Uterus (tissue), 2 donors: ENCODE measurements at regions not wholly inside any gene's neighbourhood (a gene's known extent, or its start where the extent isn't known, plus 50 kb on each side); places are given as distances from the start of the nearest gene placed in this dataset.

ENCODE experiments used
- POLR2A ChIP-seq, 2 donors: fragments of 450-650 bp; IDR thresholded peaks; one replicate each; pipeline ENCODE4 v1.6.1; 2016; ENCODE audit warnings: antibody characterized with exemption in 2 of 2, mild to moderate bottlenecking in 1 of 2, moderate library complexity in 1 of 2
- TF ChIP-seq, protein P1 (sequence below), 4 experiments: fragments of 200-600 bp in 2 of 4; fragments of 450-650 bp in 2 of 4; sonication (generic) in 2 of 4; IDR thresholded peaks; one replicate each; pipeline ENCODE4 v1.5.1; 2016 to 2019; ENCODE audit warnings: antibody characterized with exemption in 4 of 4, mild to moderate bottlenecking in 2 of 4, moderate library complexity in 1 of 4

DNA sequence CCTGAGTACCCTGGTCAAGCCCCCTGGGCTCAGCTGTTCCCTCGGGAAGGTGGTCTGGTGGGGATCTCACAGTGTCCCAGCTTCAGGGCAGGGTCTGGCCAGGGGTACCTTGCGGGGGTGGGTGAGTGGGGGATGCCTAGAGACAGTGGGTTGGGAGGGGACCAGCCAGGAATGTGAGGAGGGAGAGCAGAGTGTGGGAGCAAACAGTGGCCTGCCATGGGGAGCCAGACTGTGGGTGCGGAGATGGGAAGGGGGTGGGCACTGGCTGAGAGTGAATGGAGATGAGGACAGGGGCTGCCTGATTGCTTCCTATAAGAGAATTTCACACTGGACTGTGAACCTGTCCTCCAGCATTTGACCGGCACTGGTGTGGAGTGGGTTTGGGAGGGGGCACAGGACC, 95.1 kb downstream of the VEGFA start:
- no peak for TF ChIP-seq POLR2A (IDR thresholded peaks at IDR 0.05)
- TF ChIP-seq, protein P1, sequence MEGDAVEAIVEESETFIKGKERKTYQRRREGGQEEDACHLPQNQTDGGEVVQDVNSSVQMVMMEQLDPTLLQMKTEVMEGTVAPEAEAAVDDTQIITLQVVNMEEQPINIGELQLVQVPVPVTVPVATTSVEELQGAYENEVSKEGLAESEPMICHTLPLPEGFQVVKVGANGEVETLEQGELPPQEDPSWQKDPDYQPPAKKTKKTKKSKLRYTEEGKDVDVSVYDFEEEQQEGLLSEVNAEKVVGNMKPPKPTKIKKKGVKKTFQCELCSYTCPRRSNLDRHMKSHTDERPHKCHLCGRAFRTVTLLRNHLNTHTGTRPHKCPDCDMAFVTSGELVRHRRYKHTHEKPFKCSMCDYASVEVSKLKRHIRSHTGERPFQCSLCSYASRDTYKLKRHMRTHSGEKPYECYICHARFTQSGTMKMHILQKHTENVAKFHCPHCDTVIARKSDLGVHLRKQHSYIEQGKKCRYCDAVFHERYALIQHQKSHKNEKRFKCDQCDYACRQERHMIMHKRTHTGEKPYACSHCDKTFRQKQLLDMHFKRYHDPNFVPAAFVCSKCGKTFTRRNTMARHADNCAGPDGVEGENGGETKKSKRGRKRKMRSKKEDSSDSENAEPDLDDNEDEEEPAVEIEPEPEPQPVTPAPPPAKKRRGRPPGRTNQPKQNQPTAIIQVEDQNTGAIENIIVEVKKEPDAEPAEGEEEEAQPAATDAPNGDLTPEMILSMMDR (IDR thresholded peaks at IDR 0.05): no peak
